GM19467 (cell line): ENCODE measurements at regions not wholly inside any gene's neighbourhood (a gene's known extent, or its start where the extent isn't known, plus 50 kb on each side); places are given as distances from the start of the nearest gene placed in this dataset.
"Not testable (repeated sequence)": the region's sequence is repeated elsewhere in the genome, so short reads cannot be mapped to it uniquely, and the experiment has no call there.

Source experiments
- ATAC-seq: cut with Tn5 transposase; IDR thresholded peaks from one replicate; pipeline ENCODE4 v1.9.1; 2021; ENCODE audit warnings: mild to moderate bottlenecking, moderate library complexity; ENCODE audit not compliant: unreplicated experiment

GRCh38 chr4:43587758-43588157 is 695.2 kb downstream of the GRXCR1 start:
- ATAC-seq = no peak

- ATAC-seq = no peak
These were observed 714.9 kb downstream of the GRXCR1 start for GRCh38 chr4:43607400-43607799.

DNA sequence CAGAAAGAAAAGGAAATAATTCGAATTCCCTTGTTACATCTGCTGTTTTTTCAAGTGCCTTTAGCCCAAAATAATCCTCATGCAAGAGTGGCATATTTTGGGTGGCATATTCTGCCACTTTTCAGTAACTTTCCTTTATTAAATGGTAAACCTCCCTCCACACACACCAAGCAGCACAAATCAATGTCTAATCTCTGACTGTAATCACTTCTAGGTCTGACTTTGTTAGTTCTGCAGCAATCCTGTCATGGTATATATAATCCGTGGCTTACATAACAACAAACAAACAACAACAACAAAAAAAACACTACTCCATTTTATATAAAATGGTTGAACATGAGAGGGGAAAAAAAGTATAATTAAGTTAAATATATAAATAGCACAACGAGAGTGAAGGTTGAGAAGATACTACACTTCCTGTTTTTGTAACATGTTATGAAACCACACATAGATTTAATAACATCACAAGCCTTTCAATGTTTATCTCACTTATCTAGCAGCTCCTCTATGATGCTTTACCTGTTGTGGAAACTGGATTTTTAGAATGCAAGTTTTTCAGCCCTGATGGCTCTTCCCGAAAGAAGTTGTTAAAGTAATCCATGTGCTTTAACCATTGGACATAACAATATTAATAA is 715.4 kb downstream of the GRXCR1 start:
- no peak for ATAC-seq

- no peak for ATAC-seq
These were observed 726.7 kb downstream of the GRXCR1 start for GRCh38 chr4:43619219-43619618.

- not testable (repeated sequence) for ATAC-seq
These were observed 745.4 kb downstream of the GRXCR1 start for GRCh38 chr4:43637893-43638292.

DNA sequence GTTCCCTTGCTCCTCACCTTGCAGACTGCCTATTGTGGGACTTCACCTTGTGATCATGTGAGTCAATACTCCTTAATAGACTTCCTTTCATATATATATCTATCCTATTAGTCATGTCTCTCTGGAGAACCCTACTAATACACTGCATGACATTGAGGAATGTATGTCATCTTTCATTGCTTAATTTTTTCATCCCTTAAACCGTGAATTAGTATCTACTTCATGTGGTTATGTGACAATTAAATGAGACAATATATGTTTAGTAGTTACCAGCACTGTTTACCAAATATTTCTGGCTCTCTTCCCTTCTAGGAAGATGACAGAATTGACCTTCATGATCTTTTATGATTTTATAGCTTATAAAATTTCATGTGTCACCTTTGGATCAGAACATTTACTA is 759.5 kb downstream of the GRXCR1 start:
- ATAC-seq = no peak

DNA sequence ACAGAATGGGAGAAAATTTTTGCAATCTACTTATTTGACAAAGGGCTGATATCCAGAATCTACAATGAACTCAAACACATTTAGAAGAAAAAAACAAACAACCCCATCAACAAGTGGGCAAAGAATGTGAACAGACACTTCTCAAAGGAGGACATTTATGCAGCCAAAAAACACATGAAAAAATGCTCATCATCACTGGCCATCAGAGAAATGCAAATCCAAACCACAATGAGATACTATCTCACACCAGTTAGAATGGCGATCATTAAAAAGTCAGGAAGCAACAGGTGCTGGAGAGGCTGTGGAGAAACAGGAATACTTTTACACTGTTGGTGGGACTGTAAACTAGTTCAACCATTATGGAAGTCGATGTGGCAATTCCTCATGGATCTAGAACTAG is 767.0 kb downstream of the GRXCR1 start:
- not testable (repeated sequence) for ATAC-seq

GRCh38 chr4:43672265-43672885 is 776.2 kb downstream of the KCTD8 start:
- ATAC-seq = not testable (repeated sequence)

DNA sequence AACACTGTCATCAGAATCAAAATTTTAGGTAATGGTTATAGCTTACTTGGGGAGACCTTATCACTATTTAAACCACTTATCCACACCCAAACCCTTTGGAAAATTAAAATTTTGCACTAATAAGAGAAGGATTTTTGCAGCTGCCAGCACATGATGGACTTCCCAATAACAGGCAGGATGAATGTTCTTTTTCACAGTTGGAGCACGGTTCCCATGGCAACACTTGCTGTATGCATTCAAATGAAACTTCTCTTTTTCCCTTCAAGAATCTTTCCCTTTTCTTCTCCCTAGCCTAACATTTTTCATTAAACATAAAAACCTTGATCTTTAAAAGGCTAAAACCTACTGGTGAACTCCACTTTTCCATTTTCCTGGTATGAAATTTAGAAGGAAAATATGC is 768.2 kb downstream of the KCTD8 start:
- no peak for ATAC-seq

- no peak for ATAC-seq
These were observed 766.1 kb downstream of the KCTD8 start for GRCh38 chr4:43682551-43682950.

GRCh38 chr4:43690116-43690515 is 758.5 kb downstream of the KCTD8 start:
- no peak for ATAC-seq

DNA sequence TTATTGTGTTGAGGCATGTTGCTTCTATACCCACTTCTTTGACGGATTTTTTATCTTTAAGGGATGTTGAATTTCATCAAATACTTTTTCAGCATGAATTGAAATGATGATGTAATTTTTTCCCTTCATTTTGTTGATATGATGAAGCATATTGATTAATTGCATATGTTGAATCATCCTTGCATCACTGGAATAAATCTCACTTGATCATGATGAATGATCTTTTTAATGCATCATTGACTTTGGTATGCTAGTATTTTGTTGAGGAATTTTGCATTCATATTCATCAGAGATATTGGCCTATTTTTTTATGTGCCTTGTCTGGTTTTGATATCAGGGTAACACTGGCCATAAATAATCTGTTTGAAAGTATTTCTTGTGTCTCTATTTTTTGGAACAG is 754.7 kb downstream of the KCTD8 start:
- no peak for ATAC-seq

- ATAC-seq = no peak
These were observed 739.2 kb downstream of the KCTD8 start for GRCh38 chr4:43709443-43709842.

DNA sequence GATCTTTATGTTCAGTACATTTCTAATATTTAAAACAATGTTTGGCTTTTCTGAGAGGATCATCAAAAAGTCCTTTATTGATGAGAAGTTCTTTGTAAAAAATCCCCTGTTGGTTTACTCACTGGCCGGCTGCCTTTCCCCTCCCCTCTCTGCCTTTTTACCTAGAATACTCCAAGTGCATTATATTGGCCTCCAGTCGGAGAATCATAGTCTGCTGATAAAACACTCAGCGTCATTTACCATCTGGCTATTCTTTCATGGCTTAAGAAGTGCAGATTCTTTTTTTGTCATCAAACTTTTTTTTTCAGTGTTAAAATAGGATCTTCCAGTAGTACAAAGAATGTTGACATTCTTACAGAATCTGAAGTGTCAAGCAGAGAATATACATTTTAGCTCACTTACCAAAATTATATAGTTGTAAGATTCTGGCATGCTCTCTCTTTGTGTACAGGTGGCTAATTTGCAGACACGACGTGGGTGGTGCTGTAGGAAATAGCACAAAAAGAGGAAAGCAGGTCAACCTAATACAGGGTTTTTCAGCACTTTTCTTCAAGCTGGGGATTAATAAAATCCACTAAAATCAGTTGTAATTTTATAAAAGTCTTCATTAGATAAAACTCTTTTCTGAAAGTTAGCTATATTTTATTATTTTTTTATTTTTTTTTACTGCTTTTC is 731.8 kb downstream of the KCTD8 start:
- ATAC-seq = no peak

- ATAC-seq = no peak
These were observed 730.2 kb downstream of the KCTD8 start for GRCh38 chr4:43718369-43718768.

- no peak for ATAC-seq
These were observed 715.7 kb downstream of the KCTD8 start for GRCh38 chr4:43732829-43733426.

DNA sequence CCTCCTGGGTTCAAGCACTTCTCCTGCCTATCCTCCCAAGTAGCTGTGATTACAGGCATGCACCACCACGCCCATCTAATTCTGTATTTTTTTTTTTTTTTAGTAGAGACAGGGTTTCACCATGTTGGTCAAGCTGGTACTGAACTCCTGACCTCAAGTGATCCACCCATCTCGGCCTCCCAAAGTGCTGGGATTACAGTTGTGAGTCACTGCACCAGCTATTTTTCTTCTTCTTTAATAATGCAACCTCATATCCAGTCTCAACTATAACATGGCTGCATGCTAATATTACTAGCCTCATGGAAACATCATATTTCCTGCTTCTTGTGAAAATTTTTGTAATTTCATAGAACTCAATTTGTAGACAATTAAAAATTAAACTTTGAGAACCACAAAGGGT is 706.5 kb downstream of the KCTD8 start:
- no peak for ATAC-seq

- no peak for ATAC-seq
These were observed 694.0 kb downstream of the KCTD8 start for GRCh38 chr4:43754566-43754965.

DNA sequence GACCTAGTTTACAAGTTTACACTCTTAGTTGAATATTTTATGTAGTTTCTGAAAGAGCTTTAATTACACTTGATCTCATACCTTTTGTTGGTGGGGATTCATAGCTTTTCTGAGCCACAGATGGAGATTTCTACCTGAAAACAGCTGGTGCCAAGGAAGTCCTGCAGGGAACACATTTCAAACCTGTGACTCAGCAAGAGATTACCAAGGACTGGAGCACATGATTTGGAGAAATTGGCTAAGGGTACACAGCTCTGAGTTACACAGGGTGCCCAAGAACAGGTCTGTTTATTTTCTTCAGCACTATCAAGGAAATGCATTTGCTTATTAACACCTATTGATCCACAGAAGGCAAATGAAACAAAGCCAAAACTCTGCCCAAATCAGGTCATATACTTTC is 691.5 kb downstream of the KCTD8 start:
- no peak for ATAC-seq

GRCh38 chr4:43758836-43759235 is 689.8 kb downstream of the KCTD8 start:
- ATAC-seq = no peak

GRCh38 chr4:43763029-43763610 is 685.5 kb downstream of the KCTD8 start:
- no peak for ATAC-seq

DNA sequence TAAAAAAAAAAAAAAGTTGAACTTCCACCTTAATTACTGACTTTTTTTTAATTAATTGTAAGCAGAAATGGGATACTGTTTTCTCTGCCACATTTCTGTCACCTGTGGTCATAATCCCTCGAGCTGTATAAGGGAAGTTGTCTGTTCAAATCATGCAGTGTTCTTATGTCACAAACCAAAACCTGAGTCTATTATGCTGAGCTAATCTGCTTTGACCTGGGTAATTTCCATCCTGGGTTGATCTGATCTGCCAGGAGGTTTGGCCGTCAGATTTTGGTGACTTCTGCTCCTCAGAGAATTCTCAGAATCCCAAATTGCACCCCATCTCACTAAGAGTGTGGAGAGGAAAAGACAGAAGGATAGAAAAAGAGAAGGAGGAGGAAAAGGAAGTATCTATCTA is 683.1 kb downstream of the KCTD8 start:
- ATAC-seq = no peak
